ENCODE measurements at regions not wholly inside any gene's neighbourhood (a gene's known extent, or its start where the extent isn't known, plus 50 kb on each side); places are given as distances from the start of the nearest gene placed in this dataset.

DNA sequence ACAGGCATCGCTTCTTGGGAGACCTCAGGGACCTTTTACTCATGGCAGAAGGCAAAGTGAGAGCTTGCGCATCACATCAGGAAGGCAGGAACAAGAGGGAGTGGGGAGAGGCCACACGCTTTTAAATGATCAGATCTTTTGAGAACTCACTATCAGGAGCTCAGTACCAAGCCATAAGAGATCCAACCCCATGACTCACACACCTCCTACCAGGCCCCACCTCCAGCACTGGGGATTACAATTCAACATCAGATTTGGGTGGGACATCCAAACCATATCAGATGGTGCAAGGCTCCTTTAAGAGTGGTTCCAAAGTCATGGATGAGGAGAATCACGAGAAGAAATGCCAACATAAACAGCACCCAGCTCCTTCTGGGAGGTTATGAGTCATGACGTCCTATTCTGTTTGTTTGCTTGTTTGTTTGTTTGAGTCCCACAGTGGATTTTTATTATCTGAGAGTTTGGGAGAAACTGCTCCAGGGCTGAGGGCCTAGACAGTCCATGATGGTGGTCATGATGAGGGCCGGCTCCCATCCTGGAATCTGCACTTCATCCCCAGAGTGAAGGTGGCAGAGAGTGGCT is 453.5 kb downstream of the GADD45G start:
- Histone ChIP-seq H3K79me2 (ENCODE audit: insufficient read depth, low read depth, low read length) (no peaks in the 10 kb centered on the region), H2AFZ (ENCODE audit: low read length) (no peak overlapping the region), H4K20me1 (ENCODE audit: insufficient read depth, low read length) (no peaks in the 10 kb centered on the region), H3K4me3 (ENCODE audit: low read depth, low read length, poor library complexity, severe bottlenecking) (no peak overlapping the region), H3K4me1 (ENCODE audit: insufficient read depth, low read length, poor library complexity, severe bottlenecking) (no peaks in the 10 kb centered on the region), H3K9me2 (ENCODE audit: insufficient read depth, low read length) (no peaks in the 10 kb centered on the region), H3K36me3 (ENCODE audit: insufficient read depth, low read length) (no peaks in the 10 kb centered on the region), H3K9me3 (ENCODE audit: low read length) (no peaks in the 10 kb centered on the region), H3K27ac (ENCODE audit: low read depth, low read length, poor library complexity, severe bottlenecking) (no peak overlapping the region), H3K4me2 (ENCODE audit: low read length) (no peak overlapping the region)
- TF ChIP-seq CTCF (conservative IDR thresholded peaks at IDR 0.05; ENCODE audit: low read length) (no peak), EZH2phosphoT487 (IDR thresholded peaks at IDR 0.05; ENCODE audit: borderline replicate concordance, low read depth, low read length) (no peak)
- no TSS peak for BruUV-seq (replicated peaks)
- POLR2A ChIA-PET, result no interaction called here
- no peak for DNase-seq (ENCODE audit: low spot score)
- intact Hi-C loops (cut with micrococcal nuclease; ENCODE audit: unreplicated experiment), result no loop called here
- CTCF ChIA-PET (ENCODE audit: unreplicated experiment), result no interaction called here

- H3K4me2 ChIP-seq (ENCODE audit: low read length), result no peak overlapping the region
- no peaks in the 10 kb centered on the region for H3K9me2 ChIP-seq (ENCODE audit: insufficient read depth, low read length)
- H2AFZ ChIP-seq (ENCODE audit: low read length), result no peak overlapping the region
- H3K79me2 ChIP-seq (ENCODE audit: insufficient read depth, low read depth, low read length), result no peaks in the 10 kb centered on the region
- H3K27ac ChIP-seq (ENCODE audit: low read depth, low read length, poor library complexity, severe bottlenecking), result no peak overlapping the region
- no peaks in the 10 kb centered on the region for H3K36me3 ChIP-seq (ENCODE audit: insufficient read depth, low read length)
- H3K9me3 ChIP-seq (ENCODE audit: low read length), result no peaks in the 10 kb centered on the region
- no peak overlapping the region for H3K4me3 ChIP-seq (ENCODE audit: low read depth, low read length, poor library complexity, severe bottlenecking)
- no peak for TF ChIP-seq CTCF (conservative IDR thresholded peaks at IDR 0.05; ENCODE audit: low read length)
- no peak for TF ChIP-seq EZH2phosphoT487 (IDR thresholded peaks at IDR 0.05; ENCODE audit: borderline replicate concordance, low read depth, low read length)
- ChIA-PET CTCF (ENCODE audit: unreplicated experiment) (no interaction called here), POLR2A (no interaction called here)
- DNase-seq (ENCODE audit: low spot score), result no peak
- no peaks in the 10 kb centered on the region for H3K4me1 ChIP-seq (ENCODE audit: insufficient read depth, low read length, poor library complexity, severe bottlenecking)
- no peaks in the 10 kb centered on the region for H4K20me1 ChIP-seq (ENCODE audit: insufficient read depth, low read length)
- no TSS peak for BruUV-seq (replicated peaks)
- intact Hi-C loops (cut with micrococcal nuclease; ENCODE audit: unreplicated experiment), result no loop called here
Measured at GRCh38 chr9:90059436-90059835, 454.6 kb downstream of the GADD45G start.

DNA sequence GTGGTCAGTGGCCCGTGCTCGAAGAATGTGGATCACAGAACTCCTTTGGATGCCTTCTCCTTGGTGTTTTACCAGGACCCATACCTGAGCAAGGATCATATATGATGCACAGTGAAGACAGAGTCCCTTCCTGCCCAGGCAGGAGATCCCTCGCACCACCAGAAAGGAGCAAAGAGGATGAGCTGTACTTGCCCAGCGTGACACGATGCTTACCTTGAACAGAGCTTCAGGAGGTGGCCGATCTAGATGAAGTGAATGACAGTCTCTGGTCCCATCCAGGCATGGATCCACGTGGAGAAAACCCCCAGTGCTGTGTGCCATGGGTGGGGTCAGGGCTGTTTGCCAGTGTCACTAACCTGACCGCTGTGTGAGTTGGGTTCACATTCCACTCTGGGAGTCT is 455.4 kb downstream of the GADD45G start:
- TF ChIP-seq CTCF (conservative IDR thresholded peaks at IDR 0.05; ENCODE audit: low read length), result no peak
- TF ChIP-seq EZH2phosphoT487 (IDR thresholded peaks at IDR 0.05; ENCODE audit: borderline replicate concordance, low read depth, low read length), result no peak
- Histone ChIP-seq H3K79me2 (ENCODE audit: insufficient read depth, low read depth, low read length) (no peaks in the 10 kb centered on the region), H3K4me1 (ENCODE audit: insufficient read depth, low read length, poor library complexity, severe bottlenecking) (no peaks in the 10 kb centered on the region), H3K4me3 (ENCODE audit: low read depth, low read length, poor library complexity, severe bottlenecking) (no peak overlapping the region), H3K36me3 (ENCODE audit: insufficient read depth, low read length) (no peaks in the 10 kb centered on the region), H3K4me2 (ENCODE audit: low read length) (no peak overlapping the region), H4K20me1 (ENCODE audit: insufficient read depth, low read length) (no peaks in the 10 kb centered on the region), H3K9me2 (ENCODE audit: insufficient read depth, low read length) (no peaks in the 10 kb centered on the region), H2AFZ (ENCODE audit: low read length) (no peak overlapping the region), H3K9me3 (ENCODE audit: low read length) (no peaks in the 10 kb centered on the region), H3K27ac (ENCODE audit: low read depth, low read length, poor library complexity, severe bottlenecking) (no peak overlapping the region)
- intact Hi-C loops (cut with micrococcal nuclease; ENCODE audit: unreplicated experiment), result no loop called here
- CTCF ChIA-PET (ENCODE audit: unreplicated experiment), result no interaction called here
- POLR2A ChIA-PET, result interaction anchor here (0.6 kb wide), 1 partner anchor 461 kb away, joined by 3 read pairs; no protein-coding TSS in a partner anchor
- no peak for DNase-seq (ENCODE audit: low spot score)
- no TSS peak for BruUV-seq (replicated peaks)

Measured in OCI-LY7 (cell line).